SIG-M5 treated with dmso at 0.1 percent for 504 hours (cell line): ENCODE measurements at regions not wholly inside any gene's neighbourhood (a gene's known extent, or its start where the extent isn't known, plus 50 kb on each side); places are given as distances from the start of the nearest gene placed in this dataset.
A peak's percentile ranks its signal among the peaks of the same experiment; 100 is the strongest.

ENCODE experiments used
- DNase-seq: peaks from one replicate; lab custom pipeline; 2025; ENCODE audit not compliant: unreplicated experiment; lab: John Stamatoyannopoulos, UW

DNA sequence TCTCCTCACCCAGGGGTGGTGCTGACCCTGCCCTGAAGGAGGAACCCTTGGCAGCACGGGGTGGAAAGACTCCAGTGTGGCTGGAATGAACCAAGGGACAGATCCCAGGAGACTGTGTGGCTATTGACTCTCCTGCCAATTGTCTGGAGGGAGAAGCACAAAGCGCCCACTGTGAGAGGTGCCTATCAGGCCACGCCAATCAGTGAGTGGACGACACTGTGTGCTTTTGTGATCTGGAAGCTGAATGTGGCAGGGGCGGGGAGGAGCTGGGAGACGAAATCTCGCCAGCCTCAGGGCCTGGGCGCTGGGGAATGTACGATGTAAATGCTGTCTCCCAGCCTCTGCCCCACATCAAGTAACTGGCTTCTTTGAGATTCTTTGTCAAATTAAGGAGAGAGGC, 167.1 kb downstream of the ZBTB18 start:
- no peak for DNase-seq

DNA sequence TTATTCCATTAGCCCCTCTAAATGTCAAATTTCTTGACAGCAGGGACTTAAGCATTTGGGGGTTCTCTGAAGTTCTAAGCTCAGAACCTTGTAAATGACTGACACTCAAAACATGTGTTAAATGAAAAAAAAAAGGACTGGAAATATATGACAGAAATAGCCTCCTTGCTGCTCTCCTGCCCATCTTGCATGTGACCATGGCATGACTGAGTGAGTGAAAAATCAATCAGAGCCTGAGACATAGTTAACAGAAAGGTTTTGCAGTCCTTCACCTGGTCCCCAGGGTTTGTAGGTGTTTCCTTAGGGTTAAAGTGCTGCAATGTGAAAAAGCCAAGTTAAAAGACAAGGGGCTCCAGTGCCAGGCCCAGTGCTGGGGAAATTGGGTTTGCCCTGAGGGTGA, 168.1 kb downstream of the ZBTB18 start:
- DNase-seq: no peak

DNA sequence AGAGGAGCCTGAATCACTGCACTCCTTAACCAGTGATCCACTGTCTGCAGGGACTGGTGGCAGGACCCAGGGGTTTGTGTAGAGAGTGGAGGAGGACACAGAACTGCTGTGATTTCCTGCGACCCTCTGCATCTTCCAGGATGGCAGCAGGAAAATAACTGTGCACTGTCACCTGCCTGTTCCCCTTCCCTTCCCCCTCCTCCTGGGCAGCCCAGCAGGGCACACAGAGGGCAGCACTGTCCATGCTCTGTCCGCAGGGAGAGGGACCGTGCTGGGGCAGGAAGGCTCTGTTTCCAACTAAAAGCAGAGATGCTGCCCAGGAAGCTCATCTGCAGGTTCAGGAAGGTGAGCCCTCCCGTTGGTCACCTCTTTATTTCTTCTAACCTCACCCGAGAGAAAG, 168.7 kb downstream of the ZBTB18 start:
- DNase-seq: no peak

DNA sequence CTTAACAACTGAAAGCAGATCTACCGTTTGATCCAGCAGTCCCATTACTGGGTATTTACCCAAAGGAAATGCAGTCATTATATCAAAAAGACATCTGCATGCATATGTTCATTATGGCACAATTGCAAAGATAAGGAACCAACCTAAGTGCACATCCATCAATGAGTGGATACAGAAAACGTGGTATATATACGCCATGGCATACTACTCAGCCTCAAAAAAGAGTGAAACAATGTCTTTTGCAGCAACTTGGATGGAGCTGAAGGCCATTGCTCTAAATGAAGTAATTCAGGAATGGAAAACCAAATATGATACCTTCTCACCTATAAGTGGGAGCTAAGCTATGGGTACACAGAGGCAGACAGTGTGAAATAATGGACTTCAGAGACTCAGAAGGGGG, 169.3 kb downstream of the ZBTB18 start:
- DNase-seq: no peak

DNA sequence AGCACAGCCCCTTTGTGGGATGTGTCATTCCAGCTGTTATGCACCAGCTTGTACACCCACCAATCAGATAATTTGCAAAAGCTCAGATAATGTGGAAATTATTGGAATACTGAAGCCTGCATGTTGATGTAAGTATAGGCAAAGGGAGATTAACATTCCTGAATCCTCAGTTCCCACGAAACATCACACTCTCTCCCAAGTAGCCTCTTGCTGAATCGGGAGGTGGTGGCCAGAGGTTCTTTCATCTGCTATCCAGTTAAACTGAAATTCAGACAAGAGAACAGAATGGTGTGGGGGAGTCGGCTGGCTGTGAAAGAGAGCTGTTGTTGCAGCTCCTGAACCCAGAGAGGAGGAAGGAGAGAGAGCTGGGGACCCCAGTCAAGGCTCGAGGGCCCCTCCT, 170.9 kb downstream of the ZBTB18 start:
- no peak for DNase-seq

DNA sequence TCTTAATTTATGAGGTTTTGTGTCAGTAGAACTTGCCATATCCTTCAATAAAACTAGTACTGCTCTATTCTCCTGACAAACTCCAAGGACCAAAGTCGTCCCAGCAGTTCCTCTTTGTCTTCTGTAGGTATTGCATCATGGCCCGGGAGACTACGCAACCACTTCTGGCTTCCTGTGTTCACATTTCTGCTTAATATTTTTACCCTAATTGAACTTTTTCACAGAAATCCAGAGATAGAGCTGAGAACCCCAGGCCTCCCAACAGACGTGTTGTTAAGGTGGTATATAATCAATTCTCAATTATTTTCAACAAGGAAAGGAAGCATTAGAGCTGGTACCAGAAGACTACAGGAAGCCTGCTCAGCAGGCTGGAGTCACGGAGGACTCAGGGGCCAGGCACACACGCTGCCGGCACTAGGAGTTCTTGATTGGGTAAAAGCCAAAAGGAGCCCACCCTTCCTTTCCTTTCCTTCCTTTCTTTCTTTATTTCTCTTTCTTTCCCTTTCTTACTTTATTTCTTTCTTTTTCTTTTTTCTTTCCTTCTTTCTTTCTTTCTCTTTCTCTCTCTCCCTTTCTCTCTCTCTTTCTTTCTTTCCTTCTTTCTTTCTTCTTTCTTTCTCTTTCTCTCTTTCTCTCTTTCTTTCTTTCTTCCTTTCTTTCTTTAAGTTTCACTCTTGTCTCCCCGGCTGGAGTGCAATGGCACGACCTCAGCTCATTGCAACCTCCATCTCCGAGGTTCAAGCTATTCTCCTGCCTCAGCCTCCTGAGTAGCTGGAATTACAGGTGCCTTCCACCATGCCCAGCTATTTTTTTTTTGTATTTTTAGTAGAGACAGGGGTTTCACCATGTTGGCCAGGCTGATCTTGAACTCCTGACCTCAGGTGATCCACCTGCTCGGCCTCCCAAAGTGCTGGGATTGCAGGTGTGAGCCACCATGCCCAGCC, 173.7 kb downstream of the ZBTB18 start:
- DNase-seq: peak; percentile 97

DNA sequence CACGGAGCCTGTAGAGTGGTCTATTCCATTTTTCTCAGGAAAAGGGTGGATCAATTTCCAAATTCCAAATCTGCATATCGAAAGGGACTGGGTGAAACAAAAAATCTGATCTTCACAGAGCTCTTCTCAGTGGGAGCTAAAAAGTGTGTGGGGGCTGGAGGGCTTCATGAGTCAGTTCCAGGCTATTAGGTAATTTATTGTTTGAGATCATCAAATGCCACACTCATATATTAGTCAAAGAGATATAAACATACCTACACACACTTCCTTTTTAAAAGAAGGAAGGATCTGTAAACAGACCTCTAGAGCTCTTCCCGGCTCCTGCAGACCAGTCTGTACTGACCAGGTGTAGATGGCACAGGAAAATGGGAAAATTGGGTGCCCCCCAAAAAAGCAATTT, 175.4 kb downstream of the ZBTB18 start:
- DNase-seq: peak; percentile 18

DNA sequence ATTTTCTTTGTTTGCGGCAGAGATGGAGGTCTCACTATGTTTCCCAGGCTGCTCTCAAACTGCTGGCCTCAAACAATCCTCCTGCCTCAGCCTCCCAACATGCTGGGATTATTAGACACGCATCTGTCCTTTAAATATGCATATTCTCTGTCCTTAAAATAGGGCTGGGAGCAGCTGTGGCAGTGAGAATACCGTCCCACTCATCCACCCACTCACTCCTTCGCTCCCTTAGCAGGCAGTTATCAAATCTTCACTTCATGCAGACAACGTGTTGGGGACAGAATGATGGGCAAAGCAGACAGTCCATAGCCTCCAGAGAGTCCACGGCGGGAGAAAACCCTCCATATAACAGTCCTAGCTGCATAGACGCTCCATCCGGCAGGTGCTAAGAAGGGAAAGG, 179.4 kb downstream of the ZBTB18 start:
- DNase-seq: no peak

DNA sequence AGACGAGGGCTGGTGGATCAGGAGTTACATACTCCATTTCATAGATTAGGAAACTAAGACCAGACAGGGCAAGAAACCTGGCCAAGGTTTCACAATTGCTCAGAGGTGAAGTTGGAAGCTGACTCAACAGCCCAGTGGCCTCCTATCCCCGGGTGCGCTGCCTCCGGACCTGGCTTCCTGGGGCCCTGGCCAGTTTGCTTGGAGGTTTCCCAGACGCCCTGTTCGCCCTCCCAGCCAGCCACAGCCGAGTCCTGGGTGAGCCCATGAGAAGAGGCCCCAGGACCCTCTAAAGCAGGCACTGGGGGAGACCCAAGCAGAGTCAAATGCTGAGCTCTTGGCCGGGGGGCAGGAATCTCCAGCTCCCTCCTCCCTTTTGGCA, 180.1 kb downstream of the ZBTB18 start:
- no peak for DNase-seq

DNA sequence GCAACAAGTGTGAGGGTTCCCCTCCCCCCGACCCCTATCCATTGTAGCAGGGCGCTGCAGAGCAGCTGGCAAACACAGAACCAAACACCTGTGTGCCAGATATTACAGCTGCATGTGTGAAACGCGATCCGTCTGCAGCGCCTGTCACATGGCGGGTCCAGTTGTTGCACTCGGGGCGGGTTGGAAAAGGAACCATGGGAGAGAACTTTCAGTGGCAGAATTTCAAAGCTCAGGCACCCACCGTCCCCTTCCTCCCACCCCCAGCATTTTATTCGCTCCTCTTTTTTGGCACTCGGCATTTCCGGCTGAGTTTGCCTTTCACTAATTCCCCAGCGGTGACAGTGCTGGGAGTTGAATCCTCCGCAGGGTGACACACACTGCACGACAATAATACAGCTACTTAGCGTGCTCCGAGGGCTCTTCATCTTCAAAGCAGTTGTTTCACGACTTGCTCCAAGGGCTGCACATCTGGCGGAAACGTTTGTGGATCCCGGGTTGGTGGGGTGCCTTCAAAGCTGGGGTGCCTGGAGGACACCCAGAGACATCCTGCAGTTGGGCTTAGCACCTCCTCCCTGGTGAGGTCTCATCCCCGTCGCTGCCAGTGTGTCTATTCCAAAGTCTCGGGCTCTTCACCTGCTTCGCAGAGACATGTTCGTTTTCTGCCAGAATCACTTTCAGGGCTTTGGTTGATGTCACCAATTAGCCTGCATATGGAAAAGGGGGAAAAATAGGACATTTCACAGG, 180.7 kb downstream of the ZBTB18 start:
- DNase-seq: no peak

DNA sequence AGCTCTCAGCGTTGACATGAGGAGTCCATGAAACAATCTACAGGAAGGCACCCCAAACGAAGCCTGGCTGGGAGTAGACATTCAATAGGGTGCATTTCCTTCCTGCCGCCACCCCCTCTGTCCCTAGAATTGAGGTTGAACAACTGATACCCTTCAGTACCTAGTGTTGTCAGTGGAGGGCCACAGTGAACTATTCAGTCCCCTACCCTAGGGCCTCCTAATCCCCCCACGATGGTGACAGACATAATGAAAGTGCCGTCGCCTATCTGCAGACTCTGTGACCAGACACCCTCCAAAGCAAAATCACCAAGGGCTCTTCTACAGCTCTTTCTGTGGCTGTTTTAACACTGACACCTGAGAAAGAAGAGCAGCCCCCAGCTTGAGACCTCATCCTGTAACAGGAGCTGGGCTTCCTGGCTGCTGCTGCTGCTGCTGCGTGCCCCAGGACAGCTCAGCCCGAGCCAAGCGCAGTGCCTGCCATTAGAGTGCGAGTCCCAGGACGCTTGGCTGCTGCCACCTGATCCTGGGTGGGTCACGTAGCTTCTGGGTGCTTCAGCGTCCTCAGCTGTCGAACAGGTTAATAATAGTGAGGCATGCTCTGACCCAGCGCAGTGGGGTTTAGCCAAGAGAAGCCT, 183.0 kb downstream of the ZBTB18 start:
- DNase-seq: no peak

DNA sequence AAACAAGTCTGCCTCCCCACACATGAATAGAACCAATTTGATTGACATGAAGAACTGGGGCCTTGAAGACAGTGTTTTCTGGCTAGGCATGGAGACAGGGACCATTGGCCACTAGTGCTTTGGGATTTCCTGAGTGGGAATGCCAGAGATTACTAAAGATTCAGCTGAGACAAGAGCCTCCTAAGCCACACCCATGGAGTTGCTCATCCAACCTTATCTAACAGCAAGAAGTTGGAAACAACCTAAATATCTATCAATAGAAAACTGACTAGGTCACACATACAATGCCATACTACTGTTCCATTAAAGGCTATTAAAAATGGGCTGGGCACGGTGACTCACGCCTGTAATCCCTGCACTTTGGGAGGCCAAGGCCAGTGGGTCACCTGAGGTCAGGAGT, 184.1 kb downstream of the ZBTB18 start:
- no peak for DNase-seq

DNA sequence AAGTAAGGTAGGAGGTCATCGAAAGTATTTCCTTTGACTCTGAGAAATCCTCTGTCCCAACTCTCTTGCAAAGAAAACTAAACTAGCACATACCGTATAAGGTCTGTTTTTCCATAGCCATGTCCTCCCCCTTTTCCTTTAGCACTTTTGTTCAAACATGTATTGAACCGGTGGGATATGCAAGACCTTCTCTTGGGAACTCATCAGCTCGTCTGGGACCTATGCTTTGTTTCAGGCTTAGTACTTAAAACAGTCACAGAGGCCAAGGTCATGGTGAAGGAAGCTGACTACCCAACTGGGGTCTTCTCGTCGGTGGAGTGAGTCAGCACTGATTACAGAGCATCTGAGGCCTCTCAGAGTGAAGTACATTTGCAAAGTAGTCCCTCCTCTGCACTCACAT, 185.0 kb downstream of the ZBTB18 start:
- DNase-seq: no peak

DNA sequence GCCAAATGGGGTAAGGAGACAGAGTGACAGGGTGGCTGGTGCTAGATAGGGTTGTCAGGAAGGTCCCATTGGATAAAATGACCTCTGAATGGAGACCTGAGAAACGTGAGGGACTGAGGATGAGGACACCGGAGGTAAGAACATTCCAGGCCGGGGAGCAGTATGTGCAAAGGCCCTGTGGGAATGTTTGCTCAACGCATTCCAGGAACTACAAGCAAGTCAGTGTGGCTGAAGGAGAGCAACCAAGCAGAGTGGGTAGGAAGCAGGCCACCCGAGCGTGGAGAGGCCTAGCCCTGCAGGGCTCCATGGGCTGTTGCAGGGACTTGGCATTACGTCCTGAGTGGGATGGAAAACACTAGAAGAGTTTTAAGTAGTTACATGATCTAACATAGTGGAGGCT, 185.6 kb downstream of the ZBTB18 start:
- DNase-seq: no peak

DNA sequence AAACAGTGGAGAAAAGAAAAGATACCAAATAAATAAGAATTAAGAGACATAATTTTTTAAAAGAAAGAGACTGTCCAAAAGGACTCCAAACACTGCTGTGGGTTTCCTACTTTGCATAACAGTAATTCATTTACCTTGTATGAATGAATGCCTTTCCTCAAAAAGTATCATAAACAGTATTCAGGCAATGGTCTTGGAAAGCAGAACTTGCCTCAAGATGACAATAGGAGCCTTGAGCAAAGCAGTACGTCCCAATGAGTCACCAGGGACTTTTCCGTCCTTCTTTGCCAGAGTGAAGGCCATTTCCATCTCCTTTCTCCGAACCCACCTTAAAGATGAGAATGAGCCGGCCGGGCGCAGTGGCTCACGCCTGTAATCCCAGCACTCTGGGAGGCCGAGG, 186.4 kb downstream of the ZBTB18 start:
- no peak for DNase-seq

DNA sequence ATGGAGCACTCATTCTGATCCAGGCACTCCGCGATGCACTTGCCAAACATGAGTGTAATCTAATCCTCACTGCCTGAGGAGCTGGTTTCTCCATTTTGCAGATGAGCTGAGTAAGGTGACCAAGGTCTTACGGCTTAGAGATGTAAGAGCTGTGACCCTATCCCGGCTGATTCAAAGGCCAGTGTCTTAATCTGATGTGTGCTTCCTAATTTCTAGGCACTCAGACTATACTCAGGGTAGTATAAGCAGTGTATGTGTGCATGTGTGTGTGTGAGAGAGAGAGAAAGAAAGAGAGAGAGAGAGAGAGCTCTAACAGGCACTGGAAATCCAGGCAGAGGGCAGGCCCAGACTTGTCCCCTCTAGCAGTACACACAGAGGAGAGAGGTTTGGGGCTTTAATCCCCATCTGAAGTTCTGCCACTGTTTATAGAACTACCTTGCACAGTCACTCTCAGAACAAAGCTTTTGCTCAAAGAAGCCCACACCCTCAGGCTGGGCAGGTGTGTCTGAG, 188.2 kb downstream of the ZBTB18 start:
- peak; percentile 26 for DNase-seq

DNA sequence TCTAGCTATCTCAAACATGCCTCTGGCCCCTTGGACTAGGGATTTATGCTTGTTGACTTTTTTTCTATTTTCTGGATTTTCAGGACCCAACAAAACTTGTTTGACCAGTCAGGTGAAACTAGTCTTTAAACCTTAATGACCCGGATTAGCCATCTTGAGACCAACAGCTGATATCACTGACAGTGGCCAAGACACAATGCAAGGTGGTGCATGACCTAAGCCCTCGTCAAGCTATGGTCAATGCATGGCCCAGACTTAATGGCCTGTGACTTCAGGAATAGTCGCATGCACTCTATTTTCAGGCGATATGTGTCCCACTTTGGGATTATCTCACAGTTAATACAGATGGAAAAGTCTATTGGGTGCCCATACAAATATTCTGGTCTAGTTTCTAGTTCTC, 190.4 kb downstream of the ZBTB18 start:
- DNase-seq: no peak

DNA sequence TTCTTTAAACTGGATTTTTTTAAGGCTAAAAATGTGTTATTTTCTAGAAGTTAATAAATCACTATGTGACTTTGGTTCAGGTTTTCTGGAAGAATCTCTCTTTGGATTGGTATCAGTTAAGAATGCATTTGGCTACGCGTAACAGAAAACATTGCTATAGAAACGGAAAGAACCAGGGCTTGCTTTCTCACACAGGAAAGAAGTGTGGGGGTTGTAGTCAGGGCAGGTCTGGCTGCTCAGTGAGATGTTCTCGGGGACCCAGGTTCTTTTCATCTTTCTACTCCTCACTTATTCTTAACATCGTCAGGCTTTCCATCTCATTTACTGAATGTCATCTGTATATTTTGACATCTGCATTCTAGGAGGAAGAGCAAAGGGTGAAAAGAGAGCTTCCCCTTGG, 191.4 kb downstream of the ZBTB18 start:
- no peak for DNase-seq

DNA sequence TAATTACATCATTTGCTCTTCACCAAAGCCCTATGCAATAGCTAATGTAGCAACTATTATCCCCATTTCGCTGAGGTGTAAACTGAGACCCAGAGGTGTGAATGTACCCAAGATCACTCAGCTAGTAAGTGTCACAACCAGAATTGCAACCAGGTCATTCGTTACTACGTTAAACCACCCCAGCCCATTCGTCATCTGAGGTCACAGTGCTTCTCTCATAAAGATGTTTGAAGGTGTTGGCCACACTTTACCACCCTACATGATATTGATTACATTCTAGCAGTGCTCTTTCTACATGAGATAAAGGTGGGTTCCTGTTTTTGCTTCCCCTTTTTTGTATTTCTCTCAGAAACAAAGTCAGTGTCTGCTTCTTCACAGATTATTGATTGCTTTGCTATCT, 195.3 kb downstream of the ZBTB18 start:
- DNase-seq: peak; percentile 37

DNA sequence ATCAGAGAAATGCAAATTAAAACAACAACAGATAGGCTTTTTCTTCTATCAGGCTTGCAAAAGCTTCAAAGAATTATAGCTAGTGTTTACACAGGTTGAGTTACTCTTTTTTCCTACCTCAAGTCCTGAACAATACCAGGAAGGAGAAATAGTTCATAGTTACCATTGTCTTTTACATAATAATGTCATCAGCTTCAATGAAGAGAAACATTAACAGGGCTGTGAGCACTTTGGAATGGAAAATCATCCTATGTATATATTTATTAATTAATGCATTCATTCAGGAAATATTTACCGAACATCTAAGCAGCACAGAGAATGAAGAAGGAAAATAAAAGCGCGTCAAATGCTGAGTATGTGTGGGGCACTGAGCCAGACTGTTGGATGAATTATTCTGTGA, 197.3 kb downstream of the ZBTB18 start:
- DNase-seq: no peak

DNA sequence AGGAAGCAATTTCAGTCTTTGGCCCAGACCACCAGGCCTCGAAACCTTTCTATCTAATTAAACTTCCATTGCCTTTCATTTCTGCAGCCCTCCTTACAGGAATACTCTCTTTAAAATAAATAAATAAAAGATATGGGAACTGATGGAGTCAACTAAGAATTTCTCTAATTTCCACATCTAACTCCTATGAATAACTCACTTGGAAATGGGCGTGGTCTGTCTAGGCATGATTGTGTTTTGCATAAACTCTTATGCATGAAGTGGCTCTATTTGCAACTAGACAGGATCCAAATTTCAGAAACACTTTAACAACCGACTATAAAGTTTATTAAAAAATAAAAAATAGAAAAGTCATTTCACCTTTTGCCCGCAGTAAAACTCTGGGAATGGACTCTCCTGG, 199.5 kb downstream of the ADSS2 start:
- no peak for DNase-seq

DNA sequence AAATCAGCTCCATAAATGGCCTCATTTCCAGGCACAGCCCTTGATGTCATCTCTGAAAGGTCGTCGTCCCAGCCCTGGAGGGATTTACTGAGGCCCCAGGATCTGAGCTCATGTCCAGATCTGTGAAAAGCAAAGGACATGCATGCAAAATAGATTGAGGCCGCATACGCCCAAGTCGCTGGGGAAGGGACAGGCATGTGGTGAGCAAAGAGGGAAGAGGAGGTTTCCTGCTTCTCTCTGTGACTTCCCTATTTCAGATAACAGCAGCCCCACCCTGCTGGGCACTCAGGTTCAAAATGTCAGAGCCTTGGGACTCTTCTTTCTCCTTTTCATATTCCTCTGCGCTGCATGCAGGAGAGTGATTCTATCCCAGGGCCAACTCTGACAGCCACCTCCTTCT, 197.2 kb downstream of the ADSS2 start:
- DNase-seq: peak; percentile 98
